ENCODE measurements at regions not wholly inside any gene's neighbourhood (a gene's known extent, or its start where the extent isn't known, plus 50 kb on each side); places are given as distances from the start of the nearest gene placed in this dataset.

GRCh38 chr2:181782660-181783059 lies 102.3 kb upstream of the NEUROD1 start:
- TF ChIP-seq POLR2A (IDR thresholded peaks at IDR 0.05) (no peak), CTCF (IDR thresholded peaks at IDR 0.05) (no peak)
